ENCODE measurements at regions not wholly inside any gene's neighbourhood (a gene's known extent, or its start where the extent isn't known, plus 50 kb on each side); places are given as distances from the start of the nearest gene placed in this dataset.

- no peaks in the 10 kb centered on the region for H3K4me1 ChIP-seq (ENCODE audit: control insufficient read depth in 1 of 2, insufficient read depth in 2 of 2, low read depth in 1 of 2, low read length in 1 of 2)
- no peaks in the 10 kb centered on the region for H3K36me3 ChIP-seq (replicated peaks in 1 of 2; ENCODE audit: control insufficient read depth in 1 of 2, insufficient read depth in 2 of 2, low read length in 1 of 2)
- TF ChIP-seq EP300 (IDR thresholded peaks at IDR 0.05; ENCODE audit: borderline replicate concordance in 1 of 2, low read depth in 1 of 2, low read length in 1 of 2) (no peak), USF1 (IDR thresholded peaks at IDR 0.05; ENCODE audit: borderline replicate concordance, low read depth) (no peak), TAF1 (IDR thresholded peaks at IDR 0.05; ENCODE audit: borderline replicate concordance, low read depth, low read length) (no peak), USF2 (IDR thresholded peaks at IDR 0.05; ENCODE audit: borderline replicate concordance, low read depth, low read length) (no peak), FOXM1 (IDR thresholded peaks at IDR 0.05; ENCODE audit: low read depth) (no peak), SMC3 (IDR thresholded peaks at IDR 0.05; ENCODE audit: low read depth, low read length) (no peak)
- TF ChIP-seq, protein P1, sequence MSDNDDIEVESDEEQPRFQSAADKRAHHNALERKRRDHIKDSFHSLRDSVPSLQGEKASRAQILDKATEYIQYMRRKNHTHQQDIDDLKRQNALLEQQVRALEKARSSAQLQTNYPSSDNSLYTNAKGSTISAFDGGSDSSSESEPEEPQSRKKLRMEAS (IDR thresholded peaks at IDR 0.05; ENCODE audit: low read depth) = no peak
- TF ChIP-seq, protein P2, sequence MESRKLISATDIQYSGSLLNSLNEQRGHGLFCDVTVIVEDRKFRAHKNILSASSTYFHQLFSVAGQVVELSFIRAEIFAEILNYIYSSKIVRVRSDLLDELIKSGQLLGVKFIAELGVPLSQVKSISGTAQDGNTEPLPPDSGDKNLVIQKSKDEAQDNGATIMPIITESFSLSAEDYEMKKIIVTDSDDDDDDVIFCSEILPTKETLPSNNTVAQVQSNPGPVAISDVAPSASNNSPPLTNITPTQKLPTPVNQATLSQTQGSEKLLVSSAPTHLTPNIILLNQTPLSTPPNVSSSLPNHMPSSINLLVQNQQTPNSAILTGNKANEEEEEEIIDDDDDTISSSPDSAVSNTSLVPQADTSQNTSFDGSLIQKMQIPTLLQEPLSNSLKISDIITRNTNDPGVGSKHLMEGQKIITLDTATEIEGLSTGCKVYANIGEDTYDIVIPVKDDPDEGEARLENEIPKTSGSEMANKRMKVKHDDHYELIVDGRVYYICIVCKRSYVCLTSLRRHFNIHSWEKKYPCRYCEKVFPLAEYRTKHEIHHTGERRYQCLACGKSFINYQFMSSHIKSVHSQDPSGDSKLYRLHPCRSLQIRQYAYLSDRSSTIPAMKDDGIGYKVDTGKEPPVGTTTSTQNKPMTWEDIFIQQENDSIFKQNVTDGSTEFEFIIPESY (IDR thresholded peaks at IDR 0.05; ENCODE audit: borderline replicate concordance, low read depth) = no peak
- TF ChIP-seq, protein P3, sequence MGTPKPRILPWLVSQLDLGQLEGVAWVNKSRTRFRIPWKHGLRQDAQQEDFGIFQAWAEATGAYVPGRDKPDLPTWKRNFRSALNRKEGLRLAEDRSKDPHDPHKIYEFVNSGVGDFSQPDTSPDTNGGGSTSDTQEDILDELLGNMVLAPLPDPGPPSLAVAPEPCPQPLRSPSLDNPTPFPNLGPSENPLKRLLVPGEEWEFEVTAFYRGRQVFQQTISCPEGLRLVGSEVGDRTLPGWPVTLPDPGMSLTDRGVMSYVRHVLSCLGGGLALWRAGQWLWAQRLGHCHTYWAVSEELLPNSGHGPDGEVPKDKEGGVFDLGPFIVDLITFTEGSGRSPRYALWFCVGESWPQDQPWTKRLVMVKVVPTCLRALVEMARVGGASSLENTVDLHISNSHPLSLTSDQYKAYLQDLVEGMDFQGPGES (IDR thresholded peaks at IDR 0.05; ENCODE audit: low read depth, low read length) = no peak
- H4K20me1 ChIP-seq (ENCODE audit: insufficient read depth) = no peaks in the 10 kb centered on the region
- H3K27me3 ChIP-seq (ENCODE audit: insufficient read depth) = no peaks in the 10 kb centered on the region
- ChIA-PET POLR2A (no interaction called here), CTCF (interaction anchor here (1.2 kb wide), 1 partner anchor 308 kb away, joined by 4 read pairs; no protein-coding TSS in a partner anchor)
- no peak for DNase-seq
- no peak overlapping the region for H3K4me2 ChIP-seq
- no peaks in the 10 kb centered on the region for H3K9me2 ChIP-seq
- no peak overlapping the region for H2AFZ ChIP-seq (ENCODE audit: low read depth)
- H3F3A ChIP-seq (replicated peaks; ENCODE audit: insufficient read depth) = no peaks in the 10 kb centered on the region
- H3K79me2 ChIP-seq (ENCODE audit: insufficient read depth) = no peaks in the 10 kb centered on the region
- no peak overlapping the region for H3K4me3 ChIP-seq (ENCODE audit: low read depth in 2 of 2, low read length in 1 of 2)
- no peak overlapping the region for H3K27ac ChIP-seq (ENCODE audit: low read depth in 2 of 2, low read length in 1 of 2)
- H3K9me3 ChIP-seq = no peaks in the 10 kb centered on the region
- no peak overlapping the region for H3K9ac ChIP-seq
- 25% methylated on average over 1 of the region's 1 CpG for WGBS (ENCODE audit: low lambda C conversion rate)
These were observed 896.3 kb upstream of the HS3ST1 start for GRCh38 chr4:12324965-12325364.

GRCh38 chr4:12319765-12320164 lies 891.1 kb upstream of the HS3ST1 start:
- DNase-seq = no peak
- Histone ChIP-seq H3K4me2 (no peak overlapping the region), H4K20me1 (ENCODE audit: insufficient read depth) (no peaks in the 10 kb centered on the region), H3K27ac (ENCODE audit: low read depth in 2 of 2, low read length in 1 of 2) (no peak overlapping the region), H3F3A (replicated peaks; ENCODE audit: insufficient read depth) (no peaks in the 10 kb centered on the region), H3K9me3 (no peaks in the 10 kb centered on the region), H3K9ac (no peak overlapping the region), H2AFZ (ENCODE audit: low read depth) (no peak overlapping the region), H3K79me2 (ENCODE audit: insufficient read depth) (no peaks in the 10 kb centered on the region), H3K4me3 (ENCODE audit: low read depth in 2 of 2, low read length in 1 of 2) (no peak overlapping the region), H3K4me1 (ENCODE audit: control insufficient read depth in 1 of 2, insufficient read depth in 2 of 2, low read depth in 1 of 2, low read length in 1 of 2) (no peaks in the 10 kb centered on the region), H3K27me3 (ENCODE audit: insufficient read depth) (no peaks in the 10 kb centered on the region), H3K9me2 (no peaks in the 10 kb centered on the region), H3K36me3 (replicated peaks in 1 of 2; ENCODE audit: control insufficient read depth in 1 of 2, insufficient read depth in 2 of 2, low read length in 1 of 2) (no peaks in the 10 kb centered on the region)
- TF ChIP-seq USF2 (IDR thresholded peaks at IDR 0.05; ENCODE audit: borderline replicate concordance, low read depth, low read length) = no peak
- WGBS (ENCODE audit: low lambda C conversion rate) = 3% methylated on average over 4 of the region's 4 CpGs
- POLR2A ChIA-PET = no interaction called here
- CTCF ChIA-PET = no interaction called here
